ENCODE measurements at regions not wholly inside any gene's neighbourhood (a gene's known extent, or its start where the extent isn't known, plus 50 kb on each side); places are given as distances from the start of the nearest gene placed in this dataset.

- peaks cover 6 to 13% of the 10 kb centered on the region in 2 experiments for H3K4me1 ChIP-seq (ENCODE audit: control insufficient read depth in 1 of 2, insufficient read depth in 2 of 2, low read length in 2 of 2)
- H3K23ac ChIP-seq (ENCODE audit: low read length): no peak overlapping the region
- no peak overlapping the region for H3K4me3 ChIP-seq (ENCODE audit: low read depth, low read length)
- WGBS (ENCODE audit: extremely low coverage, insufficient coverage, insufficient read length): no CpG with 5 or more reads among the region's 3 CpGs
- H2BK120ac ChIP-seq (ENCODE audit: insufficient read depth, low read length, poor library complexity): no peak overlapping the region
- no peak overlapping the region for H2AFZ ChIP-seq (ENCODE audit: insufficient read depth, low read length, poor library complexity)
- H3K4ac ChIP-seq (ENCODE audit: low read depth, low read length): no peak overlapping the region
- no peak overlapping the region for H2BK5ac ChIP-seq (ENCODE audit: low read depth, low read length, poor library complexity)
- H3K79me1 ChIP-seq (ENCODE audit: low read length): peaks cover 4% of the 10 kb centered on the region
- peak overlapping the region; percentile 32 for H3K27ac ChIP-seq (ENCODE audit: low read depth, low read length)
- H2AK5ac ChIP-seq (ENCODE audit: low read length): no peak overlapping the region
- H3K27me3 ChIP-seq (ENCODE audit: insufficient read depth, low read length): no peaks in the 10 kb centered on the region
- H3K18ac ChIP-seq (ENCODE audit: low read length): no peak overlapping the region
- no peak overlapping the region for H3K14ac ChIP-seq (ENCODE audit: low read length)
- H3K9me3 ChIP-seq (ENCODE audit: insufficient read depth, low read depth, low read length): no peaks in the 10 kb centered on the region
- peak overlapping the region; percentile 25 for H4K91ac ChIP-seq (ENCODE audit: low read depth, low read length)
- DNase-seq: peak; percentile 61 to 82
- no peaks in the 10 kb centered on the region for H3K79me2 ChIP-seq (ENCODE audit: control insufficient read depth, insufficient read depth, low read length, poor library complexity)
- H4K8ac ChIP-seq (ENCODE audit: low read depth, low read length): no peak overlapping the region
- no peak overlapping the region for H3K9ac ChIP-seq (ENCODE audit: low read length)
- no peak overlapping the region for H4K12ac ChIP-seq (ENCODE audit: low read depth, low read length)
- H3K36me3 ChIP-seq (ENCODE audit: control insufficient read depth in 1 of 2, insufficient read depth in 2 of 2, low read length in 2 of 2): no peaks in the 10 kb centered on the region
- H3K4me2 ChIP-seq (ENCODE audit: low read length): no peak overlapping the region
- no peak overlapping the region for H2BK12ac ChIP-seq (ENCODE audit: low read length)
These were observed 177.2 kb upstream of the THBS1 start for GRCh38 chr15:39403640-39404117.

GRCh38 chr15:39404767-39405181 lies 176.1 kb upstream of the THBS1 start:
- H2BK12ac ChIP-seq (ENCODE audit: low read length): no peak overlapping the region
- H4K91ac ChIP-seq (ENCODE audit: low read depth, low read length): peak overlapping the region; percentile 70
- no peak overlapping the region for H2BK120ac ChIP-seq (ENCODE audit: insufficient read depth, low read length, poor library complexity)

GRCh38 chr15:39406485-39406884 lies 174.4 kb upstream of the THBS1 start:
- H4K91ac ChIP-seq (ENCODE audit: low read depth, low read length): peak overlapping the region; percentile 67

More at GRCh38 chr15:39404767-39405181, 176.1 kb upstream of the THBS1 start:
- Histone ChIP-seq H3K27me3 (ENCODE audit: insufficient read depth, low read length) (no peaks in the 10 kb centered on the region), H3K4me2 (ENCODE audit: low read length) (no peak overlapping the region), H3K9ac (ENCODE audit: low read length) (no peak overlapping the region), H3K36me3 (ENCODE audit: control insufficient read depth in 1 of 2, insufficient read depth in 2 of 2, low read length in 2 of 2) (no peaks in the 10 kb centered on the region), H3K9me3 (ENCODE audit: insufficient read depth, low read depth, low read length) (no peaks in the 10 kb centered on the region), H3K79me1 (ENCODE audit: low read length) (peaks cover 4% of the 10 kb centered on the region), H2BK5ac (ENCODE audit: low read depth, low read length, poor library complexity) (no peak overlapping the region), H3K18ac (ENCODE audit: low read length) (no peak overlapping the region), H2AK5ac (ENCODE audit: low read length) (no peak overlapping the region), H3K23ac (ENCODE audit: low read length) (no peak overlapping the region), H3K4me3 (ENCODE audit: low read depth, low read length) (no peak overlapping the region), H3K79me2 (ENCODE audit: control insufficient read depth, insufficient read depth, low read length, poor library complexity) (no peaks in the 10 kb centered on the region), H3K4ac (ENCODE audit: low read depth, low read length) (no peak overlapping the region), H3K27ac (ENCODE audit: low read depth, low read length) (peak overlapping the region; percentile 85), H3K14ac (ENCODE audit: low read length) (no peak overlapping the region), H3K4me1 (ENCODE audit: control insufficient read depth in 1 of 2, insufficient read depth in 2 of 2, low read length in 2 of 2) (peaks cover 6 to 13% of the 10 kb centered on the region in 2 experiments), H4K8ac (ENCODE audit: low read depth, low read length) (no peak overlapping the region), H4K12ac (ENCODE audit: low read depth, low read length) (no peak overlapping the region), H2AFZ (ENCODE audit: insufficient read depth, low read length, poor library complexity) (no peak overlapping the region)
- DNase-seq: peak; percentile 98 to 100
- WGBS (ENCODE audit: extremely low coverage, insufficient coverage, insufficient read length): no CpG with 5 or more reads among the region's 5 CpGs

GRCh38 chr15:39407116-39407515 lies 173.8 kb upstream of the THBS1 start:
- peaks cover 3 to 13% of the 10 kb centered on the region in 2 experiments for H3K4me1 ChIP-seq (ENCODE audit: control insufficient read depth in 1 of 2, insufficient read depth in 2 of 2, low read length in 2 of 2)
- no peak overlapping the region for H4K91ac ChIP-seq (ENCODE audit: low read depth, low read length)
- H3K4ac ChIP-seq (ENCODE audit: low read depth, low read length): no peak overlapping the region
- no peak overlapping the region for H3K4me2 ChIP-seq (ENCODE audit: low read length)
- DNase-seq: no peak
- no peak overlapping the region for H3K4me3 ChIP-seq (ENCODE audit: low read depth, low read length)
- no peak overlapping the region for H3K23ac ChIP-seq (ENCODE audit: low read length)
- H3K36me3 ChIP-seq (ENCODE audit: control insufficient read depth in 1 of 2, insufficient read depth in 2 of 2, low read length in 2 of 2): no peaks in the 10 kb centered on the region
- no peak overlapping the region for H3K18ac ChIP-seq (ENCODE audit: low read length)
- H4K8ac ChIP-seq (ENCODE audit: low read depth, low read length): no peak overlapping the region
- H2BK12ac ChIP-seq (ENCODE audit: low read length): no peak overlapping the region
- no CpG with 5 or more reads among the region's 2 CpGs for WGBS (ENCODE audit: extremely low coverage, insufficient coverage, insufficient read length)
- H2BK120ac ChIP-seq (ENCODE audit: insufficient read depth, low read length, poor library complexity): no peak overlapping the region
- no peak overlapping the region for H3K14ac ChIP-seq (ENCODE audit: low read length)
- no peak overlapping the region for H2AFZ ChIP-seq (ENCODE audit: insufficient read depth, low read length, poor library complexity)
- no peaks in the 10 kb centered on the region for H3K9me3 ChIP-seq (ENCODE audit: insufficient read depth, low read depth, low read length)
- no peaks in the 10 kb centered on the region for H3K79me2 ChIP-seq (ENCODE audit: control insufficient read depth, insufficient read depth, low read length, poor library complexity)
- peaks cover 4% of the 10 kb centered on the region for H3K79me1 ChIP-seq (ENCODE audit: low read length)
- H3K27me3 ChIP-seq (ENCODE audit: insufficient read depth, low read length): no peaks in the 10 kb centered on the region
- no peak overlapping the region for H2AK5ac ChIP-seq (ENCODE audit: low read length)
- H2BK5ac ChIP-seq (ENCODE audit: low read depth, low read length, poor library complexity): no peak overlapping the region
- H3K9ac ChIP-seq (ENCODE audit: low read length): no peak overlapping the region
- no peak overlapping the region for H3K27ac ChIP-seq (ENCODE audit: low read depth, low read length)
- H4K12ac ChIP-seq (ENCODE audit: low read depth, low read length): no peak overlapping the region

More at GRCh38 chr15:39406485-39406884, 174.4 kb upstream of the THBS1 start:
- Histone ChIP-seq H3K14ac (ENCODE audit: low read length) (no peak overlapping the region), H4K12ac (ENCODE audit: low read depth, low read length) (no peak overlapping the region), H2AFZ (ENCODE audit: insufficient read depth, low read length, poor library complexity) (no peak overlapping the region), H3K4me2 (ENCODE audit: low read length) (no peak overlapping the region), H2AK5ac (ENCODE audit: low read length) (peak overlapping the region; percentile 30), H3K9me3 (ENCODE audit: insufficient read depth, low read depth, low read length) (no peaks in the 10 kb centered on the region), H2BK12ac (ENCODE audit: low read length) (no peak overlapping the region), H3K4me3 (ENCODE audit: low read depth, low read length) (no peak overlapping the region), H3K9ac (ENCODE audit: low read length) (no peak overlapping the region), H3K27me3 (ENCODE audit: insufficient read depth, low read length) (no peaks in the 10 kb centered on the region), H2BK5ac (ENCODE audit: low read depth, low read length, poor library complexity) (no peak overlapping the region), H3K18ac (ENCODE audit: low read length) (no peak overlapping the region), H3K27ac (ENCODE audit: low read depth, low read length) (no peak overlapping the region), H3K79me2 (ENCODE audit: control insufficient read depth, insufficient read depth, low read length, poor library complexity) (no peaks in the 10 kb centered on the region), H3K79me1 (ENCODE audit: low read length) (peaks cover 4% of the 10 kb centered on the region), H3K4ac (ENCODE audit: low read depth, low read length) (no peak overlapping the region), H3K4me1 (ENCODE audit: control insufficient read depth in 1 of 2, insufficient read depth in 2 of 2, low read length in 2 of 2) (peaks cover 6 to 13% of the 10 kb centered on the region in 2 experiments), H4K8ac (ENCODE audit: low read depth, low read length) (no peak overlapping the region), H3K23ac (ENCODE audit: low read length) (no peak overlapping the region), H2BK120ac (ENCODE audit: insufficient read depth, low read length, poor library complexity) (peak overlapping the region; percentile 28), H3K36me3 (ENCODE audit: control insufficient read depth in 1 of 2, insufficient read depth in 2 of 2, low read length in 2 of 2) (no peaks in the 10 kb centered on the region)
- no peak for DNase-seq
- WGBS (ENCODE audit: extremely low coverage, insufficient coverage, insufficient read length): no CpG with 5 or more reads among the region's 6 CpGs

Data from trophoblast cell (in vitro differentiated cells and primary cell).